ENCODE measurements at regions not wholly inside any gene's neighbourhood (a gene's known extent, or its start where the extent isn't known, plus 50 kb on each side); places are given as distances from the start of the nearest gene placed in this dataset.

GRCh38 chr11:37484298-37484697 is 886.3 kb upstream of the RAG2 start:
- DNase-seq (ENCODE audit: low spot score): no peak
- no peak for TF ChIP-seq CTCF (conservative IDR thresholded peaks at IDR 0.05; ENCODE audit: low read length)
- no peak for TF ChIP-seq EZH2phosphoT487 (IDR thresholded peaks at IDR 0.05; ENCODE audit: borderline replicate concordance, low read depth, low read length)
- H3K9me2 ChIP-seq (ENCODE audit: insufficient read depth, low read length): no peaks in the 10 kb centered on the region
- ChIA-PET POLR2A (interaction anchor here (0.7 kb wide), 1 partner anchor 130 kb away, joined by 3 read pairs; no protein-coding TSS in a partner anchor), CTCF (ENCODE audit: unreplicated experiment) (no interaction called here)
- H3K27ac ChIP-seq (ENCODE audit: low read depth, low read length, poor library complexity, severe bottlenecking): no peak overlapping the region
- no peak overlapping the region for H3K4me2 ChIP-seq (ENCODE audit: low read length)
- no TSS peak for BruUV-seq (replicated peaks)
- 0 out of 2 replicates have a peak, but pooled peaks cover 4% of the 10 kb centered on the region for H3K9me3 ChIP-seq (ENCODE audit: low read length)
- H2AFZ ChIP-seq (ENCODE audit: low read length): no peak overlapping the region
- no peak overlapping the region for H3K4me3 ChIP-seq (ENCODE audit: low read depth, low read length, poor library complexity, severe bottlenecking)
- H3K4me1 ChIP-seq (ENCODE audit: insufficient read depth, low read length, poor library complexity, severe bottlenecking): no peaks in the 10 kb centered on the region
- no peaks in the 10 kb centered on the region for H3K36me3 ChIP-seq (ENCODE audit: insufficient read depth, low read length)
- H4K20me1 ChIP-seq (ENCODE audit: insufficient read depth, low read length): no peaks in the 10 kb centered on the region
- intact Hi-C loops (cut with micrococcal nuclease; ENCODE audit: unreplicated experiment): no loop called here
- no peaks in the 10 kb centered on the region for H3K79me2 ChIP-seq (ENCODE audit: insufficient read depth, low read depth, low read length)

- H3K27ac ChIP-seq (ENCODE audit: low read depth, low read length, poor library complexity, severe bottlenecking): no peak overlapping the region
Measured at GRCh38 chr11:37483761-37484160, 885.7 kb upstream of the RAG2 start.

More at GRCh38 chr11:37483761-37484160, 885.7 kb upstream of the RAG2 start:
- POLR2A ChIA-PET: interaction anchor here (0.7 kb wide), 1 partner anchor 130 kb away, joined by 3 read pairs; no protein-coding TSS in a partner anchor
- CTCF ChIA-PET (ENCODE audit: unreplicated experiment): no interaction called here
- BruUV-seq (replicated peaks): no TSS peak
- H3K4me3 ChIP-seq (ENCODE audit: low read depth, low read length, poor library complexity, severe bottlenecking): no peak overlapping the region
- 0 out of 2 replicates have a peak, but pooled peaks cover 7% of the 10 kb centered on the region for H3K9me3 ChIP-seq (ENCODE audit: low read length)
- no peaks in the 10 kb centered on the region for H4K20me1 ChIP-seq (ENCODE audit: insufficient read depth, low read length)
- no peak for TF ChIP-seq CTCF (conservative IDR thresholded peaks at IDR 0.05; ENCODE audit: low read length)
- TF ChIP-seq EZH2phosphoT487 (IDR thresholded peaks at IDR 0.05; ENCODE audit: borderline replicate concordance, low read depth, low read length): no peak
- intact Hi-C loops (cut with micrococcal nuclease; ENCODE audit: unreplicated experiment): no loop called here
- H2AFZ ChIP-seq (ENCODE audit: low read length): no peak overlapping the region
- no peaks in the 10 kb centered on the region for H3K79me2 ChIP-seq (ENCODE audit: insufficient read depth, low read depth, low read length)
- no peaks in the 10 kb centered on the region for H3K36me3 ChIP-seq (ENCODE audit: insufficient read depth, low read length)
- H3K4me1 ChIP-seq (ENCODE audit: insufficient read depth, low read length, poor library complexity, severe bottlenecking): no peaks in the 10 kb centered on the region
- no peaks in the 10 kb centered on the region for H3K9me2 ChIP-seq (ENCODE audit: insufficient read depth, low read length)
- H3K4me2 ChIP-seq (ENCODE audit: low read length): no peak overlapping the region
- DNase-seq (ENCODE audit: low spot score): no peak

Data from OCI-LY7 (cell line).